SK-N-MC (cell line): ENCODE measurements at regions not wholly inside any gene's neighbourhood (a gene's known extent, or its start where the extent isn't known, plus 50 kb on each side); places are given as distances from the start of the nearest gene placed in this dataset.

Source experiments
- EZH2 ChIP-seq: fragments of 200-600 bp; sonication (generic); IDR thresholded peaks from one replicate; pipeline ENCODE4 v1.6.1; 2017; ENCODE audit warnings: antibody characterized with exemption
- POLR2AphosphoS5 ChIP-seq: IDR thresholded peaks from 2 replicates; pipeline ENCODE4 v1.6.1; 2012; ENCODE audit warnings: mild to moderate bottlenecking, low read depth, low read length, borderline replicate concordance

- TF ChIP-seq EZH2 (no peak), POLR2AphosphoS5 (no peak)
Observed at GRCh38 chr1:209412566-209412965, 170.9 kb upstream of the CAMK1G start.
